MCF 10A (cell line): ENCODE measurements at regions not wholly inside any gene's neighbourhood (a gene's known extent, or its start where the extent isn't known, plus 50 kb on each side); places are given as distances from the start of the nearest gene placed in this dataset.
A peak's percentile ranks its signal among the peaks of the same experiment; 100 is the strongest.
"Not testable (repeated sequence)": the region's sequence is repeated elsewhere in the genome, so short reads cannot be mapped to it uniquely, and the experiment has no call there.

Experiments used
- BruUV-seq: library from RNA; stranded (reverse); fragments of 400-500 nt; replicated peaks from 2 replicates; lab custom pipeline; 2021; lab: Mats Ljungman, UMichigan
- CTCF ChIA-PET: fragments of 300-600 bp; sonication (Branson Sonifier 250); formaldehyde crosslinking; extraction: SDS; loops from one replicate; lab custom pipeline; 2021; ENCODE audit warnings: antibody characterized with exemption, inconsistent platforms; lab: Yijun Ruan, JAX
- POLR2A ChIA-PET: fragments of 300-600, 350-650 bp; sonication (Branson Sonifier 250); formaldehyde crosslinking; extraction: SDS; loops from one replicate; lab custom pipeline; 2020; ENCODE audit warnings: antibody characterized with exemption, inconsistent platforms; lab: Yijun Ruan, JAX
- DNase-seq: peaks from one replicate; pipeline ENCODE4 v3.0.0-alpha.2; 2018; ENCODE audit not compliant: unreplicated experiment
- H3K27ac Mint-ChIP-seq: one replicate; pipeline ENCODE4 v1.8.0; 2022; ENCODE audit warnings: mild to moderate bottlenecking, low read depth, mixed read lengths; ENCODE audit not compliant: unreplicated experiment
- H3K27me3 Mint-ChIP-seq: one replicate; pipeline ENCODE4 v1.8.0; 2022; ENCODE audit warnings: mixed read lengths; ENCODE audit not compliant: insufficient read depth, unreplicated experiment
- H3K36me3 Mint-ChIP-seq: one replicate; pipeline ENCODE4 v1.8.0; 2022; ENCODE audit warnings: mild to moderate bottlenecking, moderate library complexity, mixed read lengths; ENCODE audit not compliant: insufficient read depth, unreplicated experiment
- H3K4me1 Mint-ChIP-seq: one replicate; pipeline ENCODE4 v1.8.0; 2022; ENCODE audit warnings: mixed read lengths; ENCODE audit not compliant: insufficient read depth, unreplicated experiment
- H3K4me3 Mint-ChIP-seq: one replicate; pipeline ENCODE4 v1.8.0; 2022; ENCODE audit warnings: mild to moderate bottlenecking, moderate library complexity, mixed read lengths; ENCODE audit not compliant: unreplicated experiment
- H3K9me3 Mint-ChIP-seq: one replicate; pipeline ENCODE4 v1.8.0; 2022; ENCODE audit warnings: mixed read lengths; ENCODE audit not compliant: unreplicated experiment
- intact Hi-C: fragments of 100-400 bp; cut with micrococcal nuclease; formaldehyde crosslinking; loops from 2 replicates; pipeline ENCODE4 v1.14.1; 2022
- TF ChIP-seq, protein P1 (sequence below): fragments of 200-600 bp; IDR thresholded peaks from one replicate; pipeline ENCODE4 v1.8.0; 2022; ENCODE audit warnings: antibody characterized with exemption, mild to moderate bottlenecking; ENCODE audit not compliant: unreplicated experiment

DNA sequence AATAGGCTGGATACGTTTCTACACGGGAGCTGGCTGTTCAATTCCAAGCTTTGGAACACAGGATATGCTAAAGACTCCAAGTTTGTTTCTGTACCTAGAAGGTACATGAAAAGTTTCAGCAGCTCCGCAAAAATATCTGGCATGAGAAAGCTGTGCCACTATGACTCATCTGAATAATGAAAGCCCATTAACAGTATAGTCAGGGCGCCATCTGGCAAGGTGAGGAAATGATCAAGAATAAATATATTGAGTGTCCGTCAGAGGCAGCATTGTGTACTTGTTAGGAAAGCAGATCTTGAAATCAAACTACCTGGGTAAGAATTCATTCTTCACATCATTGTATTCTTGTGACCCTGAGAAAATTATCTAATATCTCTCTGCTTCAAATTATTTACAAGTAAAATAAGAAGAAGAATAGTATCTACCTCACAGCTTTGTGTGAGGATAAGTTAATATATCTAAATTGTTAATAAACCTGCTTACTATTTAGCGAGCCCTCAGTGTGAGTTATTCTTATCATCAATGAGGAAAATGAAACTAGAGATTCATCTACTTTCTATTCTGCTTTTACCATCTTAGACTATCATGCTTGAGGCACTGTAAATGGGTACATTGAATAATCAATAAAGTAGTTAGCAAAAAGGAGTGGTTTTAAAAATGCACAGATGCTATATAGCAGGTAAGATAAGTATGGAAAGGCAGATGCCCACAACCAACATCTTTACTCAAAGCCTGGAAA, 53.5 kb downstream of the FSCB start:
- peak; percentile 83 for DNase-seq

DNA sequence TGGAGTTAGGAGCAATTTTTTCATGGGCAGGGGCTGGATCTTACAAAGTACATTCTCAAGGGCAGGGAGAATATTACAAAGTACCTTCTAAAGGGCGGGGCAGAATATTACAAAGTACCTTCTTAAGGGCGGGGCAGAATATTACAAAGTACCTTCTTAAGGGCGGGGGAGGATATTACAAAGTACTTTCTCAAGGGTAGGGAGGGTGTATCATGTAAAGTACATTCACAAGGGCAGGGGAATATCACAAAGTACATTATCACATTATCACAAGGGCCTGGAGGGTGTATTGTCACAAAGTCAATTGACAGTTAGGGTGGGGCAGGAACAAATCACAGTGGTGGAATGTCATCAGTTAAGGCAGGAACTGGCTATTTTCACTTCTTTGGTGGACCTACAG, 56.9 kb downstream of the FSCB start:
- H3K36me3 Mint-ChIP-seq, H3K4me3 Mint-ChIP-seq, BruUV-seq, CTCF ChIA-PET, H3K4me1 Mint-ChIP-seq, H3K27me3 Mint-ChIP-seq, DNase-seq, H3K27ac Mint-ChIP-seq: not testable (repeated sequence)
- intact Hi-C loops: loop anchor here (10.0 kb wide), 1 partner anchor 205 kb away; no protein-coding TSS in a partner anchor
- H3K9me3 Mint-ChIP-seq: peaks cover 10% of the 10 kb centered on the region
- POLR2A ChIA-PET: interaction anchor here (0.7 kb wide), 1 partner anchor 396 kb away, joined by 4 read pairs; no protein-coding TSS in a partner anchor

More for the DNA sequence above, 53.5 kb downstream of the FSCB start:
- Mint-ChIP-seq H3K4me1 (peaks cover 6% of the 10 kb centered on the region), H3K9me3 (peaks cover 18% of the 10 kb centered on the region), H3K27ac (no peak overlapping the region), H3K4me3 (peak overlapping the region; percentile 18), H3K36me3 (peaks cover 6% of the 10 kb centered on the region), H3K27me3 (no peaks in the 10 kb centered on the region)
- no TSS peak for BruUV-seq
- ChIA-PET CTCF (interaction anchor here (0.7 to 1.8 kb wide), 5 partner anchors 8 to 423 kb away, joined by 3 to 7 read pairs (median 3); no protein-coding TSS in a partner anchor), POLR2A (interaction anchor here (0.5 kb wide), 1 partner anchor 209 kb away, joined by 3 read pairs; no protein-coding TSS in a partner anchor)
- intact Hi-C loops: loop anchor here (10.0 kb wide), 1 partner anchor 201 kb away; no protein-coding TSS in a partner anchor
- TF ChIP-seq, protein P1, sequence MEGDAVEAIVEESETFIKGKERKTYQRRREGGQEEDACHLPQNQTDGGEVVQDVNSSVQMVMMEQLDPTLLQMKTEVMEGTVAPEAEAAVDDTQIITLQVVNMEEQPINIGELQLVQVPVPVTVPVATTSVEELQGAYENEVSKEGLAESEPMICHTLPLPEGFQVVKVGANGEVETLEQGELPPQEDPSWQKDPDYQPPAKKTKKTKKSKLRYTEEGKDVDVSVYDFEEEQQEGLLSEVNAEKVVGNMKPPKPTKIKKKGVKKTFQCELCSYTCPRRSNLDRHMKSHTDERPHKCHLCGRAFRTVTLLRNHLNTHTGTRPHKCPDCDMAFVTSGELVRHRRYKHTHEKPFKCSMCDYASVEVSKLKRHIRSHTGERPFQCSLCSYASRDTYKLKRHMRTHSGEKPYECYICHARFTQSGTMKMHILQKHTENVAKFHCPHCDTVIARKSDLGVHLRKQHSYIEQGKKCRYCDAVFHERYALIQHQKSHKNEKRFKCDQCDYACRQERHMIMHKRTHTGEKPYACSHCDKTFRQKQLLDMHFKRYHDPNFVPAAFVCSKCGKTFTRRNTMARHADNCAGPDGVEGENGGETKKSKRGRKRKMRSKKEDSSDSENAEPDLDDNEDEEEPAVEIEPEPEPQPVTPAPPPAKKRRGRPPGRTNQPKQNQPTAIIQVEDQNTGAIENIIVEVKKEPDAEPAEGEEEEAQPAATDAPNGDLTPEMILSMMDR: no peak

DNA sequence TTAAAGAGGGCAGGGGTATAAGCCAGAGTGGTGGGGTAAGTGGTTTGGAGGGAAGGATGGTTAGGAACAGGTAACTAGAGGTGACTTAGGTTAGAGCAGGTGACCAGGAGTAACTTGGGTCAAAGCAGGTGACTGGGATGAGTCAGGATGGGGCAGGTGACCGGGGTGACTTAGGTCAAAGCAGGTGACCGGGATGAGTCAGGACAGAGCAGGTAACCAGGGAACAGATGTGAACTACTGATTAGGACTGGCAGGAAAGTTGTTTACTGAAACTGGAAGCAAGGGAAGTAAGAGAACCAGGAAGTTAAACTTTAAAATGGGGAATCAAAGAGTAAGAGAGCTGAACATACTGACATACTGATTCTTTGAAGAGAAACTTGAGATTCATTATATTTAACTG, 57.4 kb downstream of the FSCB start:
- DNase-seq: no peak
- Mint-ChIP-seq H3K9me3 (peaks cover 10% of the 10 kb centered on the region), H3K4me3 (no peak overlapping the region), H3K4me1 (peaks cover 6% of the 10 kb centered on the region), H3K36me3 (peaks cover 6% of the 10 kb centered on the region), H3K27me3 (no peaks in the 10 kb centered on the region), H3K27ac (no peak overlapping the region)
- TF ChIP-seq, protein P1: no peak
- intact Hi-C loops: loop anchor here (10.0 kb wide), 1 partner anchor 205 kb away; no protein-coding TSS in a partner anchor
- CTCF ChIA-PET: interaction anchor here (0.9 kb wide), 1 partner anchor 16 kb away, joined by 4 read pairs; no protein-coding TSS in a partner anchor
- no TSS peak for BruUV-seq
- POLR2A ChIA-PET: interaction anchor here (0.7 to 0.8 kb wide), 2 partner anchors 9 to 397 kb away, joined by 3 to 4 read pairs; no protein-coding TSS in a partner anchor

DNA sequence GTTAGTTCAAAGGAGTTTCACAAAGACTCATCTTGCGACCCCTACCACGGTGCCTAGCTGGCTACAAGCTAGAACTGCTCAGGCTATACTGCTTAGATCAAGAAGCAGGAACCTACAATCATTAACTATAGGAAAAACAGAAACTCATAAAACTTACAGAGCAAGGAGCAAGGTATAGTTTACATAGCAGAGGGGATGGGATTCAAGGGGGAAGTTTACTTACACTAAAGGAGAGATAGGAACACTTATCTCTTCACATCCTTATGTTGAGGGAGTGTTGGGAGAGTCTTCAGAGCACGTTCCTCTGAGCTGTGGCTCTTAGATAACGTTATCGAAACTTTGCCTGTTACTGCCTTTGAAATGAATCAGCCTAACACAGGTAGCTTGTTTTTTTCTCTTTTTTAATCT, 58.1 kb downstream of the FSCB start:
- Mint-ChIP-seq H3K4me3 (no peak overlapping the region), H3K4me1 (peaks cover 6% of the 10 kb centered on the region), H3K36me3 (peaks cover 6% of the 10 kb centered on the region), H3K27ac (no peak overlapping the region), H3K9me3 (peaks cover 10% of the 10 kb centered on the region), H3K27me3 (no peaks in the 10 kb centered on the region)
- CTCF ChIA-PET: interaction anchor here (0.7 to 1.0 kb wide), 5 partner anchors 13 to 945 kb away, joined by 3 to 4 read pairs (median 3); no protein-coding TSS in a partner anchor
- POLR2A ChIA-PET: interaction anchor here (0.6 to 0.8 kb wide), 2 partner anchors 8 to 1546 kb away, joined by 3 read pairs; no protein-coding TSS in a partner anchor
- intact Hi-C loops: no loop called here
- no TSS peak for BruUV-seq
- no peak for DNase-seq
- TF ChIP-seq, protein P1: no peak
